ENCODE measurements at regions not wholly inside any gene's neighbourhood (a gene's known extent, or its start where the extent isn't known, plus 50 kb on each side); places are given as distances from the start of the nearest gene placed in this dataset.

DNA sequence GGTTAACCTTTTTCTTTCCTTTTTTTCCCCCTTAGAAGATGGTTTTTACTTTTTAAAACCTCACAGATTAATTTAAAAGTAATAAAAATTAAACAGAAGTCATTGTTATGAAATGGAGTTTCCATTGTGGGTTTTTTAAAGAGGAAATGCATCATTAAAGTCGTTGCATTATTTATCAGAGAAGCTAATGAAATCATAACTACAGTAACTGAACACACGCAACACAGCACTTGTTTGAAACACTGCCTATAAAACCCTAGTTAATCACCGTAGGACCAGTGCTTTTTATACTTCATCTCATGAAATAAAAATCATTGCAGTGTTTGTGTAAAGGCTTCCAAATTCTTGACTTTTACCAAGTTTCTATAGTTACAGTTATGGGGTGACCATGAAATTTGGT is 82.4 kb upstream of the NTRK2 start:
- TF ChIP-seq, protein P1, sequence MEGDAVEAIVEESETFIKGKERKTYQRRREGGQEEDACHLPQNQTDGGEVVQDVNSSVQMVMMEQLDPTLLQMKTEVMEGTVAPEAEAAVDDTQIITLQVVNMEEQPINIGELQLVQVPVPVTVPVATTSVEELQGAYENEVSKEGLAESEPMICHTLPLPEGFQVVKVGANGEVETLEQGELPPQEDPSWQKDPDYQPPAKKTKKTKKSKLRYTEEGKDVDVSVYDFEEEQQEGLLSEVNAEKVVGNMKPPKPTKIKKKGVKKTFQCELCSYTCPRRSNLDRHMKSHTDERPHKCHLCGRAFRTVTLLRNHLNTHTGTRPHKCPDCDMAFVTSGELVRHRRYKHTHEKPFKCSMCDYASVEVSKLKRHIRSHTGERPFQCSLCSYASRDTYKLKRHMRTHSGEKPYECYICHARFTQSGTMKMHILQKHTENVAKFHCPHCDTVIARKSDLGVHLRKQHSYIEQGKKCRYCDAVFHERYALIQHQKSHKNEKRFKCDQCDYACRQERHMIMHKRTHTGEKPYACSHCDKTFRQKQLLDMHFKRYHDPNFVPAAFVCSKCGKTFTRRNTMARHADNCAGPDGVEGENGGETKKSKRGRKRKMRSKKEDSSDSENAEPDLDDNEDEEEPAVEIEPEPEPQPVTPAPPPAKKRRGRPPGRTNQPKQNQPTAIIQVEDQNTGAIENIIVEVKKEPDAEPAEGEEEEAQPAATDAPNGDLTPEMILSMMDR (conservative IDR thresholded peaks at IDR 0.05 in 1 of 2, IDR thresholded peaks at IDR 0.05 in 1 of 2; ENCODE audit: low read depth in 1 of 2, low read length in 2 of 2), result no peak
- TF ChIP-seq EZH2 (IDR thresholded peaks at IDR 0.05; ENCODE audit: low read length, missing control alignments), result no peak
- Histone ChIP-seq H3K36me3 (ENCODE audit: control insufficient read depth, insufficient read depth, low read length) (no peaks in the 10 kb centered on the region), H3K27me3 (ENCODE audit: control insufficient read depth, insufficient read depth, low read length) (no peaks in the 10 kb centered on the region), H2AFZ (ENCODE audit: low read length) (no peak overlapping the region), H3K4me2 (ENCODE audit: extremely low read depth, insufficient read depth, low read length) (no peak overlapping the region), H4K20me1 (ENCODE audit: control insufficient read depth, extremely low read depth, insufficient read depth, low read length) (no peaks in the 10 kb centered on the region), H3K27ac (ENCODE audit: insufficient read depth, low read length) (no peak overlapping the region), H3K4me1 (ENCODE audit: control insufficient read depth, extremely low read depth, insufficient read depth, low read length) (no peaks in the 10 kb centered on the region), H3K4me3 (replicated peaks in 1 of 4; ENCODE audit: control extremely low read depth in 1 of 4, insufficient read depth in 1 of 4, low read depth in 3 of 4, low read length in 4 of 4) (no peak overlapping the region), H3K9ac (ENCODE audit: insufficient read depth, low read length) (no peak overlapping the region), H3K9me3 (ENCODE audit: control insufficient read depth, insufficient read depth, low read depth, low read length) (no peaks in the 10 kb centered on the region), H3K79me2 (ENCODE audit: control insufficient read depth, insufficient read depth, low read length) (no peaks in the 10 kb centered on the region)
- no peak for DNase-seq (ENCODE audit: low read depth in 2 of 2)

DNA sequence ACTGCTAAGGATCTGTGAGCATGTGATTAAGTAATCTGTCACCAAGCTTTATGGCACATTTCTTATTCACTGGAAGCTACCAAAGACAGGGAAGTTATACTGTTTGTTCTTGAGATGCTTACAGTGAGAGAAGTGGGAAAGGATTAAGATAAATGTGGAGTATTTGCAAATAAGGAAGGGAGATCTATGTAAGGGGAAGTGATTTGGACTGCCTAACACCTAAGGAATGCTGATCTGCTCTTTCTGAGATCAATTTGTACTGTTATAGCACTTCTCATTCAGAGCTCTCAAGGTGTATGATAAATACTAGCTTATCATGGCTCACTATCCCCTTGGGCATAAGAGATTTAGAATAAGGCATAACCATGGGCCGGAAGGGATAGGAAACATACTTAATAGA is 80.0 kb upstream of the NTRK2 start:
- no peaks in the 10 kb centered on the region for H3K4me1 ChIP-seq (ENCODE audit: control insufficient read depth, extremely low read depth, insufficient read depth, low read length)
- H3K4me2 ChIP-seq (ENCODE audit: extremely low read depth, insufficient read depth, low read length), result no peak overlapping the region
- H2AFZ ChIP-seq (ENCODE audit: low read length), result no peak overlapping the region
- H3K27me3 ChIP-seq (ENCODE audit: control insufficient read depth, insufficient read depth, low read length), result no peaks in the 10 kb centered on the region
- no peaks in the 10 kb centered on the region for H3K9me3 ChIP-seq (ENCODE audit: control insufficient read depth, insufficient read depth, low read depth, low read length)
- H3K9ac ChIP-seq (ENCODE audit: insufficient read depth, low read length), result no peak overlapping the region
- H4K20me1 ChIP-seq (ENCODE audit: control insufficient read depth, extremely low read depth, insufficient read depth, low read length), result no peaks in the 10 kb centered on the region
- no peak overlapping the region for H3K4me3 ChIP-seq (replicated peaks in 1 of 4; ENCODE audit: control extremely low read depth in 1 of 4, insufficient read depth in 1 of 4, low read depth in 3 of 4, low read length in 4 of 4)
- H3K27ac ChIP-seq (ENCODE audit: insufficient read depth, low read length), result no peak overlapping the region
- H3K79me2 ChIP-seq (ENCODE audit: control insufficient read depth, insufficient read depth, low read length), result no peaks in the 10 kb centered on the region
- TF ChIP-seq, protein P1 (conservative IDR thresholded peaks at IDR 0.05 in 1 of 2, IDR thresholded peaks at IDR 0.05 in 1 of 2; ENCODE audit: low read depth in 1 of 2, low read length in 2 of 2), result no peak
- TF ChIP-seq EZH2 (IDR thresholded peaks at IDR 0.05; ENCODE audit: low read length, missing control alignments), result no peak
- H3K36me3 ChIP-seq (ENCODE audit: control insufficient read depth, insufficient read depth, low read length), result no peaks in the 10 kb centered on the region
- DNase-seq (ENCODE audit: low read depth in 2 of 2), result no peak

DNA sequence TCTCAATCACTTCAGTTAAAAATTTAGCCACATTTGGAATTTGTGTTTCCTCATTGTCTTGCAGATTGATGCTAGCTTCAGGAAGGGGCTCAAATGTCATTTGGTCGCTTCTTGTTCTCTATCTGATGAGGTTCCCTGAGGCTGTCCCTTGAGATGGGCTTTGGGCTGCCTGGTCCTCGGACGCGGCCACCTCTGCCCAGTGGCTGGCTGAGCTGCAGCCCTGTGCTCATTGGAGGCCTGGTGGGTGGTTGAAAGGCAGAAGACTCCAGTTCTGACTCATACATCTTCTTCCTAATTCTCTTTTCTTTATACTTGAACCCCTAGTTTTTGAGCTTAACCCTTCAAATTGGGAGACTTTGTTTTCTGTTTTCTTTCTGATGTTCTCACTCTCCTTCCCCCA is 78.8 kb upstream of the NTRK2 start:
- TF ChIP-seq EZH2 (IDR thresholded peaks at IDR 0.05; ENCODE audit: low read length, missing control alignments), result no peak
- TF ChIP-seq, protein P1 (conservative IDR thresholded peaks at IDR 0.05 in 1 of 2, IDR thresholded peaks at IDR 0.05 in 1 of 2; ENCODE audit: low read depth in 1 of 2, low read length in 2 of 2), result no peak
- no peaks in the 10 kb centered on the region for H3K36me3 ChIP-seq (ENCODE audit: control insufficient read depth, insufficient read depth, low read length)
- H3K79me2 ChIP-seq (ENCODE audit: control insufficient read depth, insufficient read depth, low read length), result no peaks in the 10 kb centered on the region
- no peak overlapping the region for H3K4me2 ChIP-seq (ENCODE audit: extremely low read depth, insufficient read depth, low read length)
- no peak overlapping the region for H3K4me3 ChIP-seq (replicated peaks in 1 of 4; ENCODE audit: control extremely low read depth in 1 of 4, insufficient read depth in 1 of 4, low read depth in 3 of 4, low read length in 4 of 4)
- no peak overlapping the region for H3K27ac ChIP-seq (ENCODE audit: insufficient read depth, low read length)
- H3K9ac ChIP-seq (ENCODE audit: insufficient read depth, low read length), result no peak overlapping the region
- H3K9me3 ChIP-seq (ENCODE audit: control insufficient read depth, insufficient read depth, low read depth, low read length), result no peaks in the 10 kb centered on the region
- H4K20me1 ChIP-seq (ENCODE audit: control insufficient read depth, extremely low read depth, insufficient read depth, low read length), result no peaks in the 10 kb centered on the region
- no peak for DNase-seq (ENCODE audit: low read depth in 2 of 2)
- H3K27me3 ChIP-seq (ENCODE audit: control insufficient read depth, insufficient read depth, low read length), result no peaks in the 10 kb centered on the region
- H2AFZ ChIP-seq (ENCODE audit: low read length), result no peak overlapping the region
- H3K4me1 ChIP-seq (ENCODE audit: control insufficient read depth, extremely low read depth, insufficient read depth, low read length), result no peaks in the 10 kb centered on the region

Measured in fibroblast of lung (primary cell).